Vagina (tissue), 2 donors: ENCODE measurements at regions not wholly inside any gene's neighbourhood (a gene's known extent, or its start where the extent isn't known, plus 50 kb on each side); places are given as distances from the start of the nearest gene placed in this dataset.

Source experiments
- CTCF ChIP-seq, 3 experiments: fragments of 450-650 bp in 2 of 3; fragments of 200-600 bp in 1 of 3; sonication (generic) in 1 of 3; IDR thresholded peaks; one replicate each; pipeline ENCODE4 v1.5.1; 2017 to 2019; ENCODE audit warnings: antibody characterized with exemption in 3 of 3, mild to moderate bottlenecking in 2 of 3, moderate library complexity in 2 of 3
- POLR2A ChIP-seq, 2 donors: fragments of 450-650 bp; IDR thresholded peaks; one replicate each; pipeline ENCODE4 v1.6.1; 2017; ENCODE audit warnings: antibody characterized with exemption in 2 of 2, mild to moderate bottlenecking in 2 of 2, moderate library complexity in 2 of 2
- POLR2AphosphoS5 ChIP-seq, 2 donors: sonication (generic); formaldehyde crosslinking; IDR thresholded peaks; one replicate each; pipeline ENCODE4 v1.9.0; 2017; ENCODE audit warnings: antibody characterized with exemption in 2 of 2, mild to moderate bottlenecking in 2 of 2, low read depth in 1 of 2; ENCODE audit not compliant: insufficient read depth in 1 of 2

- TF ChIP-seq POLR2AphosphoS5 (IDR thresholded peaks at IDR 0.05; ENCODE audit: insufficient read depth in 1 of 2, low read depth in 1 of 2), result no peak
- no peak for TF ChIP-seq CTCF (IDR thresholded peaks at IDR 0.05)
- TF ChIP-seq POLR2A (IDR thresholded peaks at IDR 0.05), result no peak
Observed at GRCh38 chr6:85191656-85192055, 258.2 kb upstream of the NT5E start.
